ENCODE measurements at regions not wholly inside any gene's neighbourhood (a gene's known extent, or its start where the extent isn't known, plus 50 kb on each side); places are given as distances from the start of the nearest gene placed in this dataset.

- intact Hi-C loops (cut with DNase I), result no loop called here
Observed at GRCh38 chr16:86668136-86668910, 90.0 kb downstream of the FOXL1 start.

GRCh38 chr16:86669285-86669805, 91.0 kb downstream of the FOXL1 start:
- 63 to 78% (median 70%) methylated on average over 10 of the region's 10 CpGs for WGBS, 3 donors
- no peaks in the 10 kb centered on the region for H3K4me1 ChIP-seq (ENCODE audit: insufficient read depth)
- intact Hi-C loops (cut with DNase I), result no loop called here
- peaks cover 0 to 6% of the 10 kb centered on the region in 2 donors for H3K9me3 ChIP-seq
- no peak for TF ChIP-seq POLR2A (IDR thresholded peaks at IDR 0.05)
- no peak for TF ChIP-seq EP300 (IDR thresholded peaks at IDR 0.05)
- no peak for TF ChIP-seq CTCF (IDR thresholded peaks at IDR 0.05)
- H3K4me3 ChIP-seq, result no peak overlapping the region
- no peak overlapping the region for H3K27ac ChIP-seq
- DNase-seq, result no peak
- H3K27me3 ChIP-seq, result no peaks in the 10 kb centered on the region
- H3K36me3 ChIP-seq, result no peaks in the 10 kb centered on the region

More at GRCh38 chr16:86668136-86668910, 90.0 kb downstream of the FOXL1 start:
- no peak for DNase-seq
- 60 to 66% (median 65%) methylated on average over 8 of the region's 8 CpGs for WGBS, 3 donors
- no peak overlapping the region for H3K27ac ChIP-seq
- H3K4me1 ChIP-seq (ENCODE audit: insufficient read depth), result no peaks in the 10 kb centered on the region
- no peaks in the 10 kb centered on the region for H3K27me3 ChIP-seq
- peaks cover 0 to 6% of the 10 kb centered on the region in 2 donors for H3K9me3 ChIP-seq
- TF ChIP-seq POLR2A (IDR thresholded peaks at IDR 0.05) (no peak), EP300 (IDR thresholded peaks at IDR 0.05) (no peak), CTCF (IDR thresholded peaks at IDR 0.05) (no peak)
- no peaks in the 10 kb centered on the region for H3K36me3 ChIP-seq
- H3K4me3 ChIP-seq, result no peak overlapping the region

GRCh38 chr16:86669937-86670749, 91.8 kb downstream of the FOXL1 start:
- DNase-seq, result no peak
- H3K4me1 ChIP-seq (ENCODE audit: insufficient read depth), result no peaks in the 10 kb centered on the region

More at GRCh38 chr16:86669937-86670749, 91.8 kb downstream of the FOXL1 start:
- H3K27me3 ChIP-seq, result no peaks in the 10 kb centered on the region
- no peak overlapping the region for H3K4me3 ChIP-seq
- no peaks in the 10 kb centered on the region for H3K36me3 ChIP-seq
- peaks cover 0 to 6% of the 10 kb centered on the region in 2 donors for H3K9me3 ChIP-seq
- H3K27ac ChIP-seq, result no peak overlapping the region
- intact Hi-C loops (cut with DNase I), result no loop called here
- 18 to 27% (median 22%) methylated on average over 27 to 30 of the region's 30 CpGs for WGBS, 3 donors
- TF ChIP-seq EP300 (IDR thresholded peaks at IDR 0.05) (no peak), POLR2A (IDR thresholded peaks at IDR 0.05) (no peak), CTCF (IDR thresholded peaks at IDR 0.05) (no peak)

All from ovary (tissue), 7 donors.